Motor neuron (in vitro differentiated cells): ENCODE measurements at regions not wholly inside any gene's neighbourhood (a gene's known extent, or its start where the extent isn't known, plus 50 kb on each side); places are given as distances from the start of the nearest gene placed in this dataset.

ENCODE experiments used
- ATAC-seq, 8 experiments: fragments of 200-7000 bp; cut with Tn5 transposase; replicated peaks in 6 of 8; 2 replicates each; pipeline ENCODE4 v1.8.0; 2021; ENCODE audit warnings: mild to moderate bottlenecking in 8 of 8, moderate library complexity in 8 of 8
- H3K27ac ChIP-seq, 2 donors: fragments of 250-450 bp; sonication (Bioruptor Pico); 2 replicates each; pipeline ENCODE4 v1.9.0; 2021; ENCODE audit warnings: antibody characterized with exemption in 2 of 2, mild to moderate bottlenecking in 2 of 2, moderate library complexity in 1 of 2
- H3K4me1 ChIP-seq, 2 donors: fragments of 250-450 bp; sonication (Bioruptor Pico); replicated peaks in 1 of 2; 2 replicates each; pipeline ENCODE4 v1.6.1; 2021; ENCODE audit warnings: antibody characterized with exemption in 2 of 2, mild to moderate bottlenecking in 2 of 2, moderate library complexity in 1 of 2
- H3K4me3 ChIP-seq, 5 donors: fragments of 250-450 bp; sonication (Bioruptor Pico); 2 replicates each; pipeline ENCODE4 v1.9.0; 2021; ENCODE audit warnings: antibody characterized with exemption in 5 of 5, mild to moderate bottlenecking in 5 of 5, moderate library complexity in 4 of 5
- WGBS, 10 experiments: fragments of 450-650 bp; shearing (Covaris generic); methylation state at CpG; one replicate each; pipeline ENCODE4 v1.0.0; 2022; 5-methylcytosine and 5-hydroxymethylcytosine counted together
- in situ Hi-C, 9 experiments: fragments of 400-800 bp; cut with MboI; loops; one replicate each; pipeline ENCODE4 v1.15.0; 2021; ENCODE audit warnings: low sequenced_read_pairs in 9 of 9, low pct_unique_long_range_greater_than_20kb in 2 of 9; ENCODE audit not compliant: unreplicated experiment in 9 of 9

DNA sequence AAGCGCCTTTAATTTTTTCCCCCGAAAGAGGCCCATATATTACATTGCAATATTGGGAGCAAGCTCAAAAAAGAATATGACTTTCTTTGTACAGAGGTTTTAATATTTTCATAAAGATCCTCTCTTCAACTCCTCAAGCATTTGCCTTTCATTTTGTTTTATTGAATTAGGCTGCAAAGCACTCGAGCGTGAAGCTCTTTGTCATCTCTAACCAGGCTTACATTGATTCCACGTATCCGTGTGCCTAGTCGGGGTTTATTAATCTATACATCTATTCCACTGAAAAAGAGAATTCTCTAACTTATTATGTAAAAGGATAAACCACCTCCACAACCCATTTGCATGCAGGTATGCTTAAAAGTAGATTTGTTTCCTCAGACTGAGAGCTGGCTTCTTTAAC, 234.8 kb upstream of the TMPO start:
- no peak overlapping the region for H3K27ac ChIP-seq
- no peak for ATAC-seq
- no peak overlapping the region for H3K4me3 ChIP-seq
- 25 to 100% (median 71%) methylated on average over 4 to 7 of the region's 7 CpGs for WGBS, 10 experiments
- peaks cover 0 to 8% of the 10 kb centered on the region in 2 donors for H3K4me1 ChIP-seq
- in situ Hi-C loops, result no loop called here

DNA sequence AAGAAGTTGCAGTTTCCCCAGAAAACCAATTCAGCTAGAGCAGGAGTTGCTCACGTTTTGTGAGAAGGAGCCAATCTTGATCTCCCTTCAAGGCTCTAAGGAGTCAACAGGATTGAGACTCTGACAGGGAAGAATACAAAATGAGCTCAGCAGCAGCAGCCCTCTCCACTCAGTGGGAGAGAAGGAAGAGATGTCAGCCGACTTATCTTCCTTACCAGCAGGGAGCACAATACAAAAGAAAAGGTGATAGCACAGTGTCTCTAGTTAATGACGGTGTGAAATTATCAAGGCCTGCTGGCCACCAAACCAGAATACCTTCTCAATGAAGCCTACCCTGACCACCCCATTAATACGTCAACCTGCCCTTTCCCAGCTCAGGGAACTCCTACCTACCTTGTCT, 223.6 kb upstream of the TMPO start:
- WGBS, 10 experiments, result 0 to 100% (median 18%) methylated on average over 1 to 4 of the region's 4 CpGs; no CpG with 5 or more reads in 2 of the 10 experiments
- no peaks in the 10 kb centered on the region for H3K4me1 ChIP-seq
- in situ Hi-C loops, result no loop called here
- no peak overlapping the region for H3K27ac ChIP-seq
- ATAC-seq, result no peak
- H3K4me3 ChIP-seq, result no peak overlapping the region

DNA sequence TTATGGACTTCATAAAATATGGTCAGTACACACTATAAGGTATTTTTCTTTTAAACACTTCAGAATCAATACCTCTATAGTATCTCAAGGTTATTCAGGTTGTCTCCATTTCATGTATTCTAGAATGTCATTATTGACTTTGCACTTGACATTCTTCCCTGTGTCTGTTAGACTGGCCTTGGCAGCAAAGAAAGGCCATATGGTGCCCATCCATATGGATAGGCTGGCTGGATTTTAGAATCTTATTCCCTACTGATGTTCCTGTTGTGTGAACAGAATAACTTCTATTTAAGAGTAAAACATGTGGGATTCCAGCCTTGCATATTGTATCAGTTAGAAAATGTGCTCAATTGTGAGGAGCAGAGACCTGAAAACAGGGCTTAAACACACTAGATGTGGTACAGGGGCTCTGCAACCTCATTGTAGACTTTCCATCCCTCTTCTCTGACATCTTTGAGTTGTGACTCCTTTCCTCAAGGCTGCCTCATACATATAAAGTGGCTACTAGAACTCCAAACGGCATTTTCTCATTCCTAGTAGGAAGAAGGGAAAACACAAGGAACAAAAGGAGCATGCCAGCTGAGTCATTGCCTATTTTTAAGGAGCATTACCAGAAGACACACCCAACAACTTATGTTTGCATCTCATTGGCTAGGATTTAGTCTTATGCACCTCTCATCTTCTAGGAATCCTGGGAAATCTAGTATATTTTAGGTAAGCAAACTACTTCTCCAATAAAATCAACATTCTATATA, 221.2 kb upstream of the TMPO start:
- Histone ChIP-seq H3K4me3 (no peak overlapping the region), H3K27ac (no peak overlapping the region), H3K4me1 (no peaks in the 10 kb centered on the region)
- in situ Hi-C loops, result no loop called here
- 0 to 83% (median 50%) methylated on average over 1 of the region's 1 CpG; no CpG with 5 or more reads in 3 of the 10 experiments for WGBS, 10 experiments
- peak in 2 of 8 experiments; percentile 56 to 79 for ATAC-seq

DNA sequence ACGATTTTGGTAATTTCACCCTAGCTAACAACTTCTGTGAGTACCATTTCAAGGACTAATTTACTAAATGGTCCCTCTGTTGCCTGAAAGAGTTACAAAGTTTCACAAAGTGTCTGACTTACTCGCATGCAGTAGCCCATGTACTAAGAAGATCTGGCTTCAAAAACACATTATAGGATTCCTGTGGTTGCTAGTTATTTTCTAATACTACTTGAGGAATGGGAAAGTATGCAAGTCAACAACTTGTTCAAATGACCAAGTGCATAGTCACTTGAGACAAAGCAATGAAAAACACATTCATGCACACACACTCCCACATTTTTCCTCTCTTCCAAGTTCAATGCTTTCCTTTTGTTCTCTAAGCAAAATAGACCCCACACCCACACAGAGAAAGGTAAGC, 219.7 kb upstream of the TMPO start:
- no peaks in the 10 kb centered on the region for H3K4me1 ChIP-seq
- no peak overlapping the region for H3K27ac ChIP-seq
- H3K4me3 ChIP-seq, result no peak overlapping the region
- ATAC-seq, result no peak
- in situ Hi-C loops, result no loop called here
- WGBS, 10 experiments, result 0 to 90% (median 65%) methylated on average over 1 to 2 of the region's 2 CpGs; no CpG with 5 or more reads in 1 of the 10 experiments

DNA sequence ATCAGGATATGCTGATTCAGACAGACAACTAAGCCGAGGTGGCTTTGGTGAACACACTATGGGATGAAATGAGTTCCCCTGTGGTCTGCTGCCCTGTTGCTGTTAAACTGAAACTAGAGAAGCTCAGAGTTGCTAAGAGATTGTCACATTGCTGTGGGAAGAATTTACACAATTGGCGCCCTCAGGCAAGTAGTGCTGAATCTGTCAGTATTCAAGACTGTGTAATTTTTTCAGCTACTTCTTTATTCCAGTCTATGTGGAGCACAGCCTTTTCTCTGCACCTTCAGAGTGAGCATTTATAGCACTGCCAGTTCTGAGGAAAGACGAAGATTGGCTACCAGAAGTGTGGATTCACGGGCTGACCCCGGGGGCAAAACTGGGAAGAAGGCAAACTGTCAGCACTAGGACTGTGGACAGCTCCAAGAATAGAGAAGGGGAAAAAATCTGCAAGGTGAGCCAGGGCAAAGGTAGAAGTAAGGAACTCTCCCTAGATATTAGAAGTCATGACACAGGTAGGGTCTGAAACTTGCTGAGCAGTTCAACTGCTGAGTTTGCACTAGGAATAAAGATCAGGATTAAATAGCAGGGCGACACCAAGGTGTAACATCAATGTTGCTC, 218.8 kb upstream of the TMPO start:
- Histone ChIP-seq H3K27ac (no peak overlapping the region), H3K4me3 (no peak overlapping the region), H3K4me1 (no peaks in the 10 kb centered on the region)
- ATAC-seq, result peak in 5 of 8 experiments; percentile 18 to 86 (median 69)
- 12 to 77% (median 45%) methylated on average over 2 to 6 of the region's 6 CpGs; no CpG with 5 or more reads in 2 of the 10 experiments for WGBS, 10 experiments
- in situ Hi-C loops, result no loop called here

DNA sequence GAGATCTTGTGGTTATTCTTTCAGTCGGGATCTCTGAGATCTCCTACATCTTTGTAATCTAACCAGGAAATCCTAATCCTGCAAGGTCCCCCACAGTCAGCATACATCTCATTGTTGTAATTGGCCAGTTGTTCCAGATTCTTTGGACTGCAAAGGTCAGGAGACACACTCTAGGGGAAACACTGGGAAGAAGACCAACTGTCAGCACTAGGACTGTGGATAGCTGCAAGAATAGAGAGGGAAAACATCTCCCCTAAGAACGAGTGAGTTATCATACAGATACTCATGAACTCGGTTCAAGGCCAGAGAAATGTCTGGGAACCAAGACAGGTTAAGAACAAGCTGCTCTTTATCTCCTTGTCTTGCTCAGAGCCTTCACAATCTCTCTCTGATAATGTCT, 217.9 kb upstream of the TMPO start:
- Histone ChIP-seq H3K27ac (no peak overlapping the region), H3K4me3 (no peak overlapping the region), H3K4me1 (no peaks in the 10 kb centered on the region)
- in situ Hi-C loops, result no loop called here
- no peak for ATAC-seq
- 0 to 86% (median 37%) methylated on average over 1 to 3 of the region's 3 CpGs; no CpG with 5 or more reads in 1 of the 10 experiments for WGBS, 10 experiments

DNA sequence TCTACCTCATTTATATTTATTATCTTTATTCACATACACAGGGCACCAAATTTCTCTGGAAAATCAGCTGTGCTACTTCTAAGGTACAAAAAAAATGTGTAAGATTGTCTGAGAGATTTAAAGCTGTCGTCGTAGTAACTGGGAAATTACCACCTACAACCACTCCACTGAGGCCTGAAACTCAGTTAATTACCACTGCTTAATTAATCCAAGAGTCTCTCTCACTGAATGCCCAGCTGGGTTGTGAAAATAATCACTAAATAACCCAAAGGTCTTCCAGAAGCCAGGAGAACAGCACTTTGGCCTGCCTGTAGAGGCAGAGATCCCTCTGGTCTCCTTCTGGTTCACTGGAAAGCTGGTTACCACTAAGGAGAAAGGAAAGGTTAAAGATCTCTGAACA, 207.2 kb upstream of the TMPO start:
- ATAC-seq, result no peak

DNA sequence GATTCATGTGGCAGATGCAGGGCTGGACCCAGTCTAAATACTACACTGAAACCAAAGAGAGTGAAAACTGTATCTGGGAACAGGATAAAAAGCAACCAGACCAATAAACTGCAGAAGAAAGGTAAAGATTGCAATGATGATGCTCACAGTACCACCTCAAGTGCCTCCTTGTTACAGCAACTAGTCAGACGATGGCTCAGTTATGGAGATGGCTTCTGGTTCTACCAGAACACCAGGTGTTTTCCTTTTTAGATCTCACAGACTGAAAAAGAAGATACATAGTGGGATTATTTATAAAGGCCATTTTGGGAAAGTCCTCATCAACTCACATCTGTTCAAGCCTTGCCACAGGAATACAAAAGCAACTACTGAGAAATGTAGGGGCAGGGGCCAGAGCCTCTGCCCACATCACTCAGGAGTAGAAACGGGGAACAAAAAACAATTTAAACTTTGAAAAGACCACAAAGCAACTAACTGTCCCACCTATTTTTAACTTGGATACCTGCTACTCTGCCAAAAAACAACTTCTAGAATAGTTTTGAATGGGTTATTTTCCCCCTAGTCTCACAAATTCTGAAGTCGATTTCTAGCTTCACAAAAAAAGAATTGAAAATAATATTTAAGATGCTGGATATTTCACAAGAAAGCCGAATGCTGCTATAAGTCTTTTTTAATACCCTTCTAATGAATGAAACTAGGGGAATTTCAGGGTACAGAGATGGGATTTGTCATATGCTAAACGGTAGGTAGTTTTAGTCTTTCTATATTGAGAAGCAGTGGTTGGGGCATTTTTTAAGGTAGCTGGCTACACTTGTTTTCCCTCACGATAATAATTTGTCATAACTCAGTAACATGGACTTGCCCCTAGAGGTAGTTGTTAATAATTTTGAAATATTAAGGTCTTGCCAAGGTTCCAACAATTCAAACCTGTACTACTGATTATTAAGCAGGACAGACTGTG, 197.2 kb upstream of the TMPO start:
- ATAC-seq, result no peak
- Histone ChIP-seq H3K27ac (no peak overlapping the region), H3K4me3 (no peak overlapping the region), H3K4me1 (no peaks in the 10 kb centered on the region)
- in situ Hi-C loops, result no loop called here
- 17 to 100% (median 86%) methylated on average over 1 to 6 of the region's 6 CpGs for WGBS, 10 experiments

More for the DNA sequence above, 207.2 kb upstream of the TMPO start:
- no peak overlapping the region for H3K4me3 ChIP-seq
- no peaks in the 10 kb centered on the region for H3K4me1 ChIP-seq
- no peak overlapping the region for H3K27ac ChIP-seq
- 0 to 100% (median 19%) methylated on average over 2 of the region's 2 CpGs; no CpG with 5 or more reads in 4 of the 10 experiments for WGBS, 10 experiments
- in situ Hi-C loops, result no loop called here

DNA sequence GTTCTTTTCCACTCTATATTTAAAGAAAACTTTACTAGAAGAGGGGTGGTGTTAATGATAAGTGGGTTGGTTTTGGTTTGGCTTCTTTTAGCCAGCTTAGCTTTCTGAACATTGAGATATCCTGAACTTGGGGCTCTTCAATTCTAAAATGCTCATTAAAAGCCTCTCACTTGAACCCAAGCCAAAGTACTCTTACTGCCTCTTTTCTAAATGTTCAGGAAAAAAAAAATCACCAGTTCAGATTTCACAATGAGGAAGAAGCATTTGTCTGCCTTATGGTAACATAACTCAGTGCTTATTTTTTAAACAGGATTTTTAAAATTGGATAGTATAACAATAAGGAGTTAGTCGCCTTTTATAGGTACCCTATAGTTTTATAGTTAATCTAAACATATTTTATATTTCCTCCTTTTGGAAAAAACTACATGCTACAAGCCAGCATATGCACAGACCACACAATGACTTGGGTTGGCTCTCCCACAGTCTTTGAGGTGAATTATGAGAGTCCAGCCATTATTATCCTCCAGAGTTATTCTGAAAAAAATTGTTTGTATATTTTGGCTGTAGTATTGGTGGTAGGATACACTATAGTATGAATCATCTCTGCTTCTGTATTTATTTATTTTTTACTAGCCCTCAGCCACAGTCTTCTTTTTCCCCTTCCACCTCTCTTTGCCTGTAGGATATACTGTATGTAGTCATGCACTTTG, 195.5 kb upstream of the TMPO start:
- no peak for ATAC-seq
- Histone ChIP-seq H3K4me1 (no peaks in the 10 kb centered on the region), H3K4me3 (no peak overlapping the region), H3K27ac (no peak overlapping the region)
- in situ Hi-C loops, result no loop called here
- 0 to 86% (median 11%) methylated on average over 1 of the region's 1 CpG; no CpG with 5 or more reads in 3 of the 10 experiments for WGBS, 10 experiments

DNA sequence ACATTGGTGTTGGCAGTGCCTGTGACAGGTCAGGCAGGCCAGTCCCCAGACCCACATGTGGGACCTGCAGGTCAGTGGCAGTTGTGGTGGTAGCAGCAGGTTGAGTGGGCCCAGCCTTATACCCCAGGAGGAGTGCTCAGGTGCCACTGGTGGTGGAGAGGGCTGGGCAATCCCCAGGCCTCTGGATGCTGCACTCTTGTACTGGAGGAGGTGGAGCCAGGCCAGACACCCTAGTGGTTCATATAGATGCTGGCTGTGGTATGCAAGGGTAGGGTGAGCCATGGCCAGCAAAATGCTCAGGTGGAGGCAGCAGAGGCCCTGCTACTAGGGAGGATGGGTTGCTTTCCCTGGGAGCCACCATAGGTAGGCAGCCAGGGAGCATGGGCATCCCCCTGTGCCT, 190.4 kb upstream of the TMPO start:
- in situ Hi-C loops, result no loop called here
- no peaks in the 10 kb centered on the region for H3K4me1 ChIP-seq
- H3K4me3 ChIP-seq, result no peak overlapping the region
- ATAC-seq, result no peak
- no peak overlapping the region for H3K27ac ChIP-seq

DNA sequence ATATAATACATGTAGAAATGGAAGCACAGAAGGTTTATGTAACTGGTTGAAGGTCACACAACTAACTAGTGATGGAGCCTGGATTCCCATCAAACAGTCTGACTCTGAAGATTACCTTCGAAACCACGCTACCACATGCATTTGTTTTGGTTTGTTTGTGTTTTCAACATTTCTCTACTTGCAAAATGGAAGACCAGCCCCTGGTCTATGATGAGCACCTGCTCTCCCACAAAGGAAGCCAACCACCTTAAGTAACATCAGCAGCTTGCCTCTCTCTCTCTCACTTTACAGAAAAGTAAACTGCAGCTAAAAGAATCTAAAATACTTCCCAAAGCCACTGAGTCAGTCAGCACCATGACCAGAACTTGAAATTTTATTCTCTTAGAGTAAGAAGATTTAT, 186.9 kb upstream of the TMPO start:
- in situ Hi-C loops, result no loop called here
- Histone ChIP-seq H3K4me3 (no peak overlapping the region), H3K4me1 (no peaks in the 10 kb centered on the region), H3K27ac (no peak overlapping the region)
- no peak for ATAC-seq
- 0 to 100% (median 85%) methylated on average over 1 to 2 of the region's 2 CpGs; no CpG with 5 or more reads in 4 of the 10 experiments for WGBS, 10 experiments

DNA sequence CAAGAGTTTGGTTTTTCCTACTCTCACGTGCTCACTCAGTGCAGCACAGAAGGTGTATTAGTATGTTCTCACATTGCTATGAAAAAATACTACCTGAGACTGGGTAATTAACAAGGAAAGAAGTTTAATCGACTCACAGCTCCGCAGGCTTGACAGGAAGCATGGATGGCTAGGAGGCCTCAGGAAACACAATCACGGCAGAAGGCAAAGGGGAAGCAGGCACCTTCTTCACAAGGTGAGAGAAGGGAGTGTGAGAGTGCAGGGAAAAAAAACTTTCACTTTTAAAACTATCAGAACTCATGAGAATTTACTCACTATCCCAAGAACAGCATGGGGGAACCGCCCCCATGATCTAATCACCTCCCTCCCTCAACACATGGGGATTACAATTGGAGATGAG, 185.8 kb upstream of the TMPO start:
- in situ Hi-C loops, result no loop called here
- Histone ChIP-seq H3K27ac (no peak overlapping the region), H3K4me3 (no peak overlapping the region), H3K4me1 (no peaks in the 10 kb centered on the region)
- 20 to 89% (median 42%) methylated on average over 1 to 5 of the region's 5 CpGs; no CpG with 5 or more reads in 1 of the 10 experiments for WGBS, 10 experiments
- peak in 1 of 8 experiments; percentile 57 for ATAC-seq
